GM19467 (cell line): ENCODE measurements at regions not wholly inside any gene's neighbourhood (a gene's known extent, or its start where the extent isn't known, plus 50 kb on each side); places are given as distances from the start of the nearest gene placed in this dataset.

ENCODE experiments used
- ATAC-seq: cut with Tn5 transposase; IDR thresholded peaks from one replicate; pipeline ENCODE4 v1.9.1; 2021; ENCODE audit warnings: mild to moderate bottlenecking, moderate library complexity; ENCODE audit not compliant: unreplicated experiment

DNA sequence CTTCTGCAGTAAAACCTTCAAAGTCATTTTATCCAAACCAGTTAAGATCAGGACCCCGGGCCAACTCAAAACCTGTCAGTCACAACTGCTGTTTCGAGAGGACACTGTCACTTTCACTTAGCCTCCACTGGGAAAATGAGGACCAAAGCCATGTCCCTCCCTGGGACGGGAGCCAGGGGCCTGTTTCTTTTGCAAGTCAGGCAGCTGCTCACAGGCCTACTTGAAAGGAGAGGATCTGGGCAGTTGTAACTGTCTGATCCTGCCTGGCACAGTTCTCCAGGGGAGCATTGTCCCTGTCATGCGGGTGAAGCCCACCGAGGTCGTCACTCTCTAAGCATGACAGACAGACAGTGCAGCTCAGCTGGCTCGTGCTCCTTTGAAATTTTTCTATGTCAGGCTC, 276.2 kb downstream of the NPIPA8 start:
- no peak for ATAC-seq

DNA sequence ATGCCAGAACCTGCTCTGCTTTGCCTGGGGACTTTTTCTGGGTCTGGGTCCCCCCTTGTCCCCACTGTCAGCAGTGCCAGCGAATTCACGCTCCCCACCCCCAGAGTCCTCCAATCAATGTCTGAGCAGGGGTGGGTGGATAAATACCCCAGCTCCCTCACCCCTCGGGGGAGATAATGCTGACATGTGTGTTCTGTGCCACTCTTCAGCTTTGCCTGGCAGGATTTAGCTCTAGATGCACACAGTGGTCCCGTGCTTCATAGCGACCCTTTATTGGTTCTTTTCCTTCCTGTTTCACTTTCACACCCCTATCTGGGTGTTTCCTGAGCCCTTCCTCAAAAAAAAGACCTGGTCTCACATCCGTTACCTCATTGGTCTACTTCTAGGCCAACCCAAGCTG, 277.0 kb downstream of the NPIPA8 start:
- no peak for ATAC-seq

DNA sequence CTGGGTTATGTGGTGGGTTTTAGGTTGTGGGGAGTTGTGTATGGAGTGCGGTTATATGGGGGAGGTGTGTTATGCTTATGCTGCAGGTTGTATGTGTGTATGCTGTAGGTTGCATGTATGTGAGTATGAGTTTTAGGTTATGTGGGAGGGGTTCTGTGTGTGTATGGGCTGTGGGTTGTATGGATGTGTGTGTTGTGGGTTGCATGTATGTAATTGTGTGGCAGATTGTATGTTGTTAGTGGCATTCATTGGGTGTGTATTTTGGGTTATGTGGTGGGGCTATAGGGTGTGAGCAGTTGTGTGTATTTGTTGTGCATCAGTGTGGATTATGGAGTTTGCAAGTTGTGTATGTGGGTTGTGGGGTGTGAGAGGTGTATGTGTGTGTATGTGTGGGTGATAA, 277.4 kb downstream of the NPIPA8 start:
- ATAC-seq: no peak

DNA sequence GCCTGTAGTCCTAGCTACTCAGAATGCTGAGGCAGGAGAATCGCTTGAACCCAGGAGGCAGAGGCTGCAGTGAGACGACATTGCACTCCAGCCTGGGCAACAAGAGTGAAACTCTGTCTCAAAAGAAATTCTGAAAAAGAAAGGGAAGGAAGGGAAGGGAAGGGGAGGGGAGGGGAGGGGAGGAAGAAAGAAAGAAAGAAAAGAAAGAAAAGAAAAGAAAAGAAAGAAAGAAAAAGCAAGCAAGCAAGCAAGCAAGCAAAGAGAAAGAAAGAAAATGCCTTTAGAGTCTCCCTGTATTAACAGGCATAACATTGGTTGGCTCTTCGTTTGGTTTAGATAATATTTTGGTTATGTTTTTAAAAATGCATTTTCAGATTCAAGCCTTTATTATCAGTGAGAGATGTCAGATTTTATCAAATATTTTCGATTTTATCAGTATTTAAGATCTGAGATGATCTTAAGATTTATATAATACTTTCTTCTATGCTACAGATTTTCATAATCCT, 281.1 kb downstream of the NPIPA8 start:
- ATAC-seq: no peak

DNA sequence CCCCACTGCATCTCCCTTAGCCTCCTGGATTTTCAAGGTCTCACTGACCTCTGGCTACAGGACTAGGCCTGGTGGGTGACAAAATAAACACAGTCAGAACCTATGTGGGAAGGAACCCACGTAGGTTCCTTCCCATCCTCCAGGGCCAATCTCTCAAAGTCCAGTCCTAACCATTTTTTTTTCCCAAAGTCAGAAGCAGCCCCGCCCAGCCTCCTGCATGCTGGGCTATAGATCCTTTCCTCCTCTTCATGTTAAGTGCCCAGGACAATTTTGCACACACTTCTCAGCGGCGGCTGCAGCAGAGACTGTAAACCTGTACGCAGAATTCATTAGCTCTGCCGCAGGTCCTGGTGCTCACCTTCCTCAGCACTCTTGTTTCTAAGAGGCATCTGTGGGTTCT, 285.8 kb downstream of the NPIPA8 start:
- ATAC-seq: no peak

GRCh38 chr16:18050234-18050633, 286.3 kb downstream of the NPIPA8 start:
- no peak for ATAC-seq

- no peak for ATAC-seq
Observed at GRCh38 chr16:18049547-18050133, 286.9 kb downstream of the NPIPA8 start.

GRCh38 chr16:18048853-18049546, 287.5 kb downstream of the NPIPA8 start:
- ATAC-seq: no peak

GRCh38 chr16:18047761-18048160, 288.8 kb downstream of the NPIPA8 start:
- no peak for ATAC-seq

- ATAC-seq: no peak
Observed at GRCh38 chr16:18045356-18045755, 291.2 kb downstream of the NPIPA8 start.

GRCh38 chr16:18041864-18042834, 294.4 kb downstream of the NPIPA8 start:
- ATAC-seq: no peak

- ATAC-seq: no peak
Observed at GRCh38 chr16:18039931-18040330, 296.6 kb downstream of the NPIPA8 start.

GRCh38 chr16:18037051-18037450, 299.5 kb downstream of the NPIPA8 start:
- no peak for ATAC-seq

GRCh38 chr16:18024611-18025010, 311.9 kb downstream of the NPIPA8 start:
- no peak for ATAC-seq

GRCh38 chr16:18018376-18018775, 318.2 kb downstream of the NPIPA8 start:
- no peak for ATAC-seq

GRCh38 chr16:18013863-18014262, 322.7 kb downstream of the NPIPA8 start:
- no peak for ATAC-seq

- ATAC-seq: no peak
Observed at GRCh38 chr16:18008356-18008755, 328.2 kb downstream of the NPIPA8 start.

- no peak for ATAC-seq
Observed at GRCh38 chr16:18003033-18003432, 333.5 kb downstream of the NPIPA8 start.

GRCh38 chr16:17998996-17999395, 337.5 kb downstream of the NPIPA8 start:
- ATAC-seq: no peak

DNA sequence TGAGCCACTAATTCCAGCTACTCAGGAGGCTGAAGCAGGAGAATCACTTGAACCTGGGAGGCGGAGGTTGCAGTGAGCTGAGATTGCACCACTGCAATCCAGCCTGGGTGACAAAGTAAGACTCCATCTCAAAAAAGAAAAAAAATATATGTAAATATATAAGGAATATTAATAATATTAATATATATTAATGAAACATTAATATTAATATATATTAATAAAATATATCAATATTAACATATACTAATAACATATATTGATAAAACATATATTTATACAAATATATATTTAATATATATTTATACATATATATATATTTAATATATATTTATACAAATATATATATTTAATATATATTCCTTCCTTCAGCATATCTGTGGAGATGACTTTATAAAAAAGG, 338.0 kb downstream of the NPIPA8 start:
- ATAC-seq: no peak

- ATAC-seq: no peak
Observed at GRCh38 chr16:17994027-17994426, 342.5 kb downstream of the NPIPA8 start.

GRCh38 chr16:17992416-17992815, 344.1 kb downstream of the NPIPA8 start:
- no peak for ATAC-seq
